Thyroid gland (tissue), 4 donors: ENCODE measurements at regions not wholly inside any gene's neighbourhood (a gene's known extent, or its start where the extent isn't known, plus 50 kb on each side); places are given as distances from the start of the nearest gene placed in this dataset.
A peak's percentile ranks its signal among the peaks of the same experiment; 100 is the strongest.

Source experiments
- DNase-seq, 2 donors: peaks; one replicate each; pipeline ENCODE4 v3.0.0-alpha.2; 2019
- H3K27ac ChIP-seq, 3 donors: fragments of 200-600 bp; sonication (generic); 1 replicate in 2 of 3; 2 replicates in 1 of 3; pipeline ENCODE4 v1.5.1; 2016 to 2019; ENCODE audit warnings: mild to moderate bottlenecking in 1 of 3, moderate library complexity in 1 of 3
- H3K27me3 ChIP-seq: fragments of 200-600 bp; sonication (generic); one replicate; pipeline ENCODE4 v1.5.1; 2019
- H3K36me3 ChIP-seq, 2 donors: fragments of 200-600 bp; sonication (generic); one replicate each; pipeline ENCODE4 v1.5.1; 2016 to 2019
- H3K4me1 ChIP-seq, 2 donors: fragments of 200-600 bp; sonication (generic); one replicate each; pipeline ENCODE4 v1.5.1; 2017 to 2019
- H3K4me3 ChIP-seq, 3 donors: fragments of 200-600 bp; sonication (generic); replicated peaks in 1 of 3; 1 replicate in 2 of 3; 2 replicates in 1 of 3; pipeline ENCODE4 v1.5.1; 2016; ENCODE audit warnings: mild to moderate bottlenecking in 1 of 3
- H3K9me3 ChIP-seq: fragments of 200-600 bp; sonication (generic); one replicate; pipeline ENCODE4 v1.5.1; 2017
- POLR2A ChIP-seq, 2 donors: fragments of 450-650 bp; IDR thresholded peaks; one replicate each; pipeline ENCODE4 v1.6.1; 2017; ENCODE audit warnings: antibody characterized with exemption in 2 of 2, mild to moderate bottlenecking in 2 of 2, moderate library complexity in 1 of 2
- WGBS, 2 donors: methylation state at CpG; one replicate each; pipeline ENCODE4 v1.1.5; 2017; 5-methylcytosine and 5-hydroxymethylcytosine counted together
- intact Hi-C: fragments of 100-400 bp; cut with DNase I; formaldehyde crosslinking; loops from one replicate; pipeline ENCODE4 v1.15.1; 2023
- TF ChIP-seq, protein P1 (sequence below), 6 experiments: fragments of 200-600 bp in 3 of 6; fragments of 450-650 bp in 3 of 6; sonication (generic) in 3 of 6; IDR thresholded peaks; one replicate each; pipeline ENCODE4 v1.5.1; 2016 to 2019; ENCODE audit warnings: antibody characterized with exemption in 6 of 6, mild to moderate bottlenecking in 2 of 6, inconsistent platforms in 1 of 6, moderate library complexity in 1 of 6

DNA sequence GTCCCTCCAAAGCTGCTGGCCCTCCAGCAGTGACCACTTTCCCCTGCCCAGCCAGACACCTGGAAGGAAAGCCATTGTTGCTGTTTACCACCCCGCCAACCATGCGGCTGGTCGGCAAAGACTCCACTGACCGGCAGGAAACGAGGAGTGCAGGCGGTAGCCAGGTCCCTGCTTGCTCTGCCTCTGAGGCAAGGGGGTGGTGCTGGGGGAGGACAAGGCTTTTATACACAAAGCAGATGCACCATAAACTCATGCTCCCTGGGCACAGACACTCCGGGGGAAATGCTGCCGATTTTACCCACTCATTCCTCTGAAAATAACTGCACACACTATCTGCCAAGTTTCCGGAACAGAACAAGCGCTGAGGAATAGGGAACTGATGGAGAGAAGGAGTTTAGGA is 62.8 kb upstream of the GRIN2A start:
- no peak for TF ChIP-seq POLR2A (IDR thresholded peaks at IDR 0.05)
- TF ChIP-seq, protein P1, sequence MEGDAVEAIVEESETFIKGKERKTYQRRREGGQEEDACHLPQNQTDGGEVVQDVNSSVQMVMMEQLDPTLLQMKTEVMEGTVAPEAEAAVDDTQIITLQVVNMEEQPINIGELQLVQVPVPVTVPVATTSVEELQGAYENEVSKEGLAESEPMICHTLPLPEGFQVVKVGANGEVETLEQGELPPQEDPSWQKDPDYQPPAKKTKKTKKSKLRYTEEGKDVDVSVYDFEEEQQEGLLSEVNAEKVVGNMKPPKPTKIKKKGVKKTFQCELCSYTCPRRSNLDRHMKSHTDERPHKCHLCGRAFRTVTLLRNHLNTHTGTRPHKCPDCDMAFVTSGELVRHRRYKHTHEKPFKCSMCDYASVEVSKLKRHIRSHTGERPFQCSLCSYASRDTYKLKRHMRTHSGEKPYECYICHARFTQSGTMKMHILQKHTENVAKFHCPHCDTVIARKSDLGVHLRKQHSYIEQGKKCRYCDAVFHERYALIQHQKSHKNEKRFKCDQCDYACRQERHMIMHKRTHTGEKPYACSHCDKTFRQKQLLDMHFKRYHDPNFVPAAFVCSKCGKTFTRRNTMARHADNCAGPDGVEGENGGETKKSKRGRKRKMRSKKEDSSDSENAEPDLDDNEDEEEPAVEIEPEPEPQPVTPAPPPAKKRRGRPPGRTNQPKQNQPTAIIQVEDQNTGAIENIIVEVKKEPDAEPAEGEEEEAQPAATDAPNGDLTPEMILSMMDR (IDR thresholded peaks at IDR 0.05): no peak

DNA sequence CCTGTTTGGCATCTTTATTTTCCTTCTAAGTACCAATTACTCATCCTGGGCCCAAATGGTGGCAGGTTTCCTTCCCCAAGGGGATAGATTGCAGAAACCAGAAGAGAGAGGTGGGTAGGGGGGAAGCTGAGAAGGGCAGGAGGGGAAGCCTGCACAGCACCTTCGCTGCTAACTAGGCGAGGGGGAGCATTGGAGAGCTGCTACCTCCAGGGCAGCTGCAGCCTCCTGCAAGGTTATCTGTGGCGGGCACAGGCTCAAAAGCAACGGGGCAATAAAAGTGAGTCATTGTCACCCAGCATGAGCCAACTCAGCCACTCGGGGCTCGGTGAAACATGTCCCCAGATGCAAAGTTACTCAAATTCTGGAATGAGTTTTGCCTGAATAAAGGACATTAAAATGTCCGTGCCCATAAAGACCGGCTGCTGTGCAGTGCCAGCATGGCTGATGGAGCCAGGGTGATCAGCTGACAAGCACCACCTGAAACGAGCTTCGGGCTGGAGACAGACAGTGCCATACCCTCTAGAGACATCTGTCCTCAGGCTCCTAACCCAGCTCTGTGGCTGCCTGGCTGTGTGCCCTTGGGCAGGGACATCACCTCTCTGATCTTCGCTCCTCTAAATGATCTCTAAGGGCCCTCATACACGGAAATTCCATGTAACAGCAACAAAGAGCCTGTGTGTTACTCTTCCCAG is 68.1 kb upstream of the GRIN2A start:
- no peak overlapping the region for H3K4me3 ChIP-seq
- WGBS, 2 donors: 63 to 66% methylated on average over 12 of the region's 12 CpGs

More for the DNA sequence above, 62.8 kb upstream of the GRIN2A start:
- no peak overlapping the region for H3K27ac ChIP-seq
- no peak overlapping the region for H3K4me3 ChIP-seq
- 50 to 70% methylated on average over 10 of the region's 10 CpGs for WGBS, 2 donors
- H3K36me3 ChIP-seq: no peaks in the 10 kb centered on the region
- no peak for DNase-seq
- H3K27me3 ChIP-seq: no peaks in the 10 kb centered on the region
- H3K4me1 ChIP-seq: no peaks in the 10 kb centered on the region
- H3K9me3 ChIP-seq: no peaks in the 10 kb centered on the region
- intact Hi-C loops: no loop called here

DNA sequence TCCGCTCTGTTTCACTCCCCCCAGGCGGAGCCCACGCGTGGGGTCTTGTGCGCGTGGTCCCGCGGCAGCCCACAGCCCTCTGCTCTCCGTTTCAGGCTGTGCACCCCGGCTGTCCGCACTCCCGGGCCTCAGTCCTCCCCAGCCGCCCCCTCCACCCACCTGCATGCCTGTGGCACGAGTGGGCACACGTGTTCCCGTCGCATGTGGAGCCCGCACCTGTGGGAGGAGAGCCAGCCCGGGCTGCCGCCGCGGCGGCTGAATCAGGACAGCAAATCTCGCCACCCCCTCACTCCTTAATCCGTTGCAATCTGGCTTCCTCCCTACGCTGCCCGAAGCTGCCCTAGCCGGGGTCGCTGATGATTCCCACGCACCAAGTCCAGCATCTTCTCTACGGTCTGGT is 69.9 kb upstream of the GRIN2A start:
- H3K9me3 ChIP-seq: no peaks in the 10 kb centered on the region
- 93 to 97% methylated on average over 26 to 31 of the region's 31 CpGs for WGBS, 2 donors
- no peaks in the 10 kb centered on the region for H3K36me3 ChIP-seq
- no peaks in the 10 kb centered on the region for H3K27me3 ChIP-seq
- intact Hi-C loops: no loop called here
- no peak overlapping the region for H3K4me3 ChIP-seq
- TF ChIP-seq, protein P1 (IDR thresholded peaks at IDR 0.05): no peak
- no peak for TF ChIP-seq POLR2A (IDR thresholded peaks at IDR 0.05)
- peaks cover 0 to 7% of the 10 kb centered on the region in 2 donors for H3K4me1 ChIP-seq
- no peak for DNase-seq
- no peak overlapping the region for H3K27ac ChIP-seq

More for the DNA sequence above, 68.1 kb upstream of the GRIN2A start:
- TF ChIP-seq, protein P1 (IDR thresholded peaks at IDR 0.05): no peak
- TF ChIP-seq POLR2A (IDR thresholded peaks at IDR 0.05): no peak
- Histone ChIP-seq H3K36me3 (no peaks in the 10 kb centered on the region), H3K27me3 (no peaks in the 10 kb centered on the region), H3K9me3 (no peaks in the 10 kb centered on the region), H3K4me1 (peaks cover 0 to 4% of the 10 kb centered on the region in 2 donors), H3K27ac (no peak overlapping the region)
- DNase-seq: no peak
- intact Hi-C loops: no loop called here

DNA sequence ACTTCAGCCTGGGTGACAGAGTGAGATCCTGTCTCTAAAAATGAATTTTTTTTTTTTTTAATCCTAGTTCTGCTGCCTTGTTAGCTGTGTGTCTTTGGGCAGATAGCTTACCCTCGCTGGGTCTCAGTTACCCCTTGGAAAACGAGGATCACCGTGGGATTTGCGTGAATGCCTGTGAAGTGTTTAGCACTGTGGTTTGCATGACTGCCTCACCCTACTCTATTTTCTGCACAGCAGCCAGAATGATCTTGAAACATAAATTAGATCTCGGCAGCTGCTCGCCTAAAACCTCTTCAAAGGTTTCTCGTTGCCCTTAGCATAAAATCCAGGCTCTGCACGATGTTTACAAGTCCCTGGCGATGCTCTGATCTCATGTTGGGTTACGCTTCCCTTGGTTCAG is 71.2 kb upstream of the GRIN2A start:
- H3K9me3 ChIP-seq: no peaks in the 10 kb centered on the region
- intact Hi-C loops: no loop called here
- TF ChIP-seq, protein P1 (IDR thresholded peaks at IDR 0.05): no peak
- no peak for TF ChIP-seq POLR2A (IDR thresholded peaks at IDR 0.05)
- no peaks in the 10 kb centered on the region for H3K27me3 ChIP-seq
- H3K4me1 ChIP-seq: peaks cover 5 to 19% of the 10 kb centered on the region in 2 donors
- 34 to 42% methylated on average over 10 of the region's 10 CpGs for WGBS, 2 donors
- no peak overlapping the region for H3K4me3 ChIP-seq
- DNase-seq: peak; percentile 14 to 29
- no peaks in the 10 kb centered on the region for H3K36me3 ChIP-seq
- H3K27ac ChIP-seq: no peak overlapping the region

DNA sequence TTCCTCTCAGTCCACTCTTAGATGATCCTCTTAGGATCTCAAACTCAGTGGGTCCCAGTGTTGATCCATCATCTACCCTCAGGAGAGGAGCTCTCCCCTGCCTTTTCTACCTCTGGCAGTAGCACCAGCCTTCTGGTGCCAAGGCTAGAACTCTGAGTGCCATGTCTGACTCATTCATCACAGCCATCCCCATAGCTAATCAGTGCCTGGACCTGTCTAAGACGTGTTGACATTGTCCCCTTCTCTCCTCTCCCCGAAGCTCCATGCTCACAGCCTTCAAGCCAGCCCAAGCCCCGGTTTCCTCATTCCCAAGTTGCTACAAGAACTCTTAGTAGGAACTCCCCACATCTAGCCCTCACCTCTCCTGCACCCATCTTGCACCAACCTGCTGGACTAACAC is 73.5 kb upstream of the GRIN2A start:
- H3K36me3 ChIP-seq: no peaks in the 10 kb centered on the region
- DNase-seq: no peak
- WGBS, 2 donors: 80 to 83% methylated on average over 3 of the region's 3 CpGs
- H3K27ac ChIP-seq: no peak overlapping the region
- no peak overlapping the region for H3K4me3 ChIP-seq
- TF ChIP-seq POLR2A (IDR thresholded peaks at IDR 0.05): no peak
- TF ChIP-seq, protein P1 (IDR thresholded peaks at IDR 0.05): no peak
- H3K4me1 ChIP-seq: peaks cover 11 to 27% of the 10 kb centered on the region in 2 donors
- intact Hi-C loops: loop anchor here (2.0 to 5.0 kb wide), 2 partner anchors 253 to 482 kb away; no protein-coding TSS in a partner anchor
- H3K27me3 ChIP-seq: no peaks in the 10 kb centered on the region
- no peaks in the 10 kb centered on the region for H3K9me3 ChIP-seq
